IMR-90 (cell line): ENCODE measurements at regions not wholly inside any gene's neighbourhood (a gene's known extent, or its start where the extent isn't known, plus 50 kb on each side); places are given as distances from the start of the nearest gene placed in this dataset.

Experiments used
- BHLHE40 ChIP-seq: fragments of 150-350 bp; IDR thresholded peaks from 2 replicates; pipeline ENCODE4 v1.6.1; 2016; ENCODE audit warnings: mild to moderate bottlenecking, low read depth, low read length
- CHD1 ChIP-seq: IDR thresholded peaks from 2 replicates; pipeline ENCODE4 v1.6.1; 2012; ENCODE audit warnings: low read depth, low read length, improper control_type of control experiment
- FOS ChIP-seq: fragments of 150-350 bp; IDR thresholded peaks from 2 replicates; pipeline ENCODE4 v1.6.1; 2016; ENCODE audit warnings: low read depth, low read length
- MAFK ChIP-seq: IDR thresholded peaks from 2 replicates; pipeline ENCODE4 v1.6.1; 2012; ENCODE audit warnings: low read depth, low read length, improper control_type of control experiment
- MXI1 ChIP-seq: IDR thresholded peaks from 2 replicates; pipeline ENCODE4 v1.6.1; 2012; ENCODE audit warnings: low read depth, mild to moderate bottlenecking, low read length, moderate library complexity, borderline replicate concordance
- POLR2A ChIP-seq: IDR thresholded peaks from 2 replicates; pipeline ENCODE4 v1.6.1; 2012; ENCODE audit warnings: mild to moderate bottlenecking, low read depth, low read length
- RFX5 ChIP-seq: IDR thresholded peaks from 2 replicates; pipeline ENCODE4 v1.8.0; 2012; ENCODE audit warnings: low read depth, mild to moderate bottlenecking, low read length, moderate library complexity
- SMC3 ChIP-seq: fragments of 150-350 bp; IDR thresholded peaks from 2 replicates; pipeline ENCODE4 v1.6.1; 2016; ENCODE audit warnings: low read depth, mild to moderate bottlenecking, antibody characterized with exemption, low read length, moderate library complexity
- TF ChIP-seq, protein P1 (sequence below): conservative IDR thresholded peaks from 2 replicates; pipeline ENCODE4 v1.5.1; 2012; ENCODE audit warnings: mild to moderate bottlenecking, low read depth, low read length, improper control_type of control experiment
- TF ChIP-seq, protein P2 (sequence below): fragments of 150-350 bp; IDR thresholded peaks from 2 replicates; pipeline ENCODE4 v1.6.1; 2016; ENCODE audit warnings: low read depth, mild to moderate bottlenecking, low read length, moderate library complexity, borderline replicate concordance
- TF ChIP-seq, protein P3 (sequence below): fragments of 150-350 bp; IDR thresholded peaks from 2 replicates; pipeline ENCODE4 v1.6.1; 2017; ENCODE audit warnings: mild to moderate bottlenecking, antibody characterized with exemption, low read length, low read depth

DNA sequence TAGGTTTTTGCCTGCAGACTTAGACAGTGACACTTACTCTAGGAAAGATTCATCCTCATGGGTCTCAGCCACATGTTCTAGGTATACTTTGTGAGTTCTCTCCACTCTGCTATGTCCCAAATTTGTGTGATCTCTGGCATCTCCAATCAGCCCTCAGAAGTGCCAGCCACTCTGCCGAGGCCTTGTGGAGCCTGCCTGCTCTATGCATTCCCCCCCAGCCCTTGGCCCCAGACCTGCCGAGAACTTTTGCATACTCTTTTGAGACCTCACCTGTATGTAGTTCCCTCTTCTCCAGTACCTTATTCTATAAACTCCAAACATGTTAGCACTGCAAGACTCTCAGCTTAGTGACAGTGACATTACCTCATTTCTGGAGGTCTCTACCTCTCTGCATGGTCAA, 2170.5 kb upstream of the DEFB115 start:
- TF ChIP-seq, protein P1, sequence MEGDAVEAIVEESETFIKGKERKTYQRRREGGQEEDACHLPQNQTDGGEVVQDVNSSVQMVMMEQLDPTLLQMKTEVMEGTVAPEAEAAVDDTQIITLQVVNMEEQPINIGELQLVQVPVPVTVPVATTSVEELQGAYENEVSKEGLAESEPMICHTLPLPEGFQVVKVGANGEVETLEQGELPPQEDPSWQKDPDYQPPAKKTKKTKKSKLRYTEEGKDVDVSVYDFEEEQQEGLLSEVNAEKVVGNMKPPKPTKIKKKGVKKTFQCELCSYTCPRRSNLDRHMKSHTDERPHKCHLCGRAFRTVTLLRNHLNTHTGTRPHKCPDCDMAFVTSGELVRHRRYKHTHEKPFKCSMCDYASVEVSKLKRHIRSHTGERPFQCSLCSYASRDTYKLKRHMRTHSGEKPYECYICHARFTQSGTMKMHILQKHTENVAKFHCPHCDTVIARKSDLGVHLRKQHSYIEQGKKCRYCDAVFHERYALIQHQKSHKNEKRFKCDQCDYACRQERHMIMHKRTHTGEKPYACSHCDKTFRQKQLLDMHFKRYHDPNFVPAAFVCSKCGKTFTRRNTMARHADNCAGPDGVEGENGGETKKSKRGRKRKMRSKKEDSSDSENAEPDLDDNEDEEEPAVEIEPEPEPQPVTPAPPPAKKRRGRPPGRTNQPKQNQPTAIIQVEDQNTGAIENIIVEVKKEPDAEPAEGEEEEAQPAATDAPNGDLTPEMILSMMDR: no peak
- no peak for TF ChIP-seq POLR2A
- TF ChIP-seq, protein P2, sequence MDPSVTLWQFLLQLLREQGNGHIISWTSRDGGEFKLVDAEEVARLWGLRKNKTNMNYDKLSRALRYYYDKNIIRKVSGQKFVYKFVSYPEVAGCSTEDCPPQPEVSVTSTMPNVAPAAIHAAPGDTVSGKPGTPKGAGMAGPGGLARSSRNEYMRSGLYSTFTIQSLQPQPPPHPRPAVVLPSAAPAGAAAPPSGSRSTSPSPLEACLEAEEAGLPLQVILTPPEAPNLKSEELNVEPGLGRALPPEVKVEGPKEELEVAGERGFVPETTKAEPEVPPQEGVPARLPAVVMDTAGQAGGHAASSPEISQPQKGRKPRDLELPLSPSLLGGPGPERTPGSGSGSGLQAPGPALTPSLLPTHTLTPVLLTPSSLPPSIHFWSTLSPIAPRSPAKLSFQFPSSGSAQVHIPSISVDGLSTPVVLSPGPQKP: no peak
- TF ChIP-seq, protein P3, sequence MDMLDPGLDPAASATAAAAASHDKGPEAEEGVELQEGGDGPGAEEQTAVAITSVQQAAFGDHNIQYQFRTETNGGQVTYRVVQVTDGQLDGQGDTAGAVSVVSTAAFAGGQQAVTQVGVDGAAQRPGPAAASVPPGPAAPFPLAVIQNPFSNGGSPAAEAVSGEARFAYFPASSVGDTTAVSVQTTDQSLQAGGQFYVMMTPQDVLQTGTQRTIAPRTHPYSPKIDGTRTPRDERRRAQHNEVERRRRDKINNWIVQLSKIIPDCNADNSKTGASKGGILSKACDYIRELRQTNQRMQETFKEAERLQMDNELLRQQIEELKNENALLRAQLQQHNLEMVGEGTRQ: no peak
- TF ChIP-seq SMC3: no peak
- TF ChIP-seq MXI1: no peak
- TF ChIP-seq BHLHE40: no peak
- no peak for TF ChIP-seq MAFK
- no peak for TF ChIP-seq RFX5
- TF ChIP-seq CHD1: no peak
- no peak for TF ChIP-seq FOS
